Panc1 (cell line): ENCODE measurements at regions not wholly inside any gene's neighbourhood (a gene's known extent, or its start where the extent isn't known, plus 50 kb on each side); places are given as distances from the start of the nearest gene placed in this dataset.

Source experiments
- CTCF ChIP-seq: fragments of 450-650 bp; IDR thresholded peaks from 2 replicates; pipeline ENCODE4 v1.5.1; 2017; ENCODE audit warnings: mild to moderate bottlenecking
- POLR2AphosphoS5 ChIP-seq: IDR thresholded peaks from 2 replicates; pipeline ENCODE4 v1.6.1; 2012; ENCODE audit warnings: mild to moderate bottlenecking, low read depth, low read length, moderate library complexity
- REST ChIP-seq, 2 experiments: IDR thresholded peaks; 2 replicates each; pipeline ENCODE4 v1.6.1; 2011 to 2012; ENCODE audit warnings: low read depth in 2 of 2, control low read depth in 1 of 2, low read length in 1 of 2, mild to moderate bottlenecking in 1 of 2, moderate library complexity in 1 of 2; ENCODE audit not compliant: insufficient read depth in 1 of 2
- SIN3A ChIP-seq: IDR thresholded peaks from 2 replicates; pipeline ENCODE4 v1.6.1; 2012; ENCODE audit warnings: low read depth, mild to moderate bottlenecking, low read length, moderate library complexity, borderline replicate concordance; ENCODE audit not compliant: insufficient read depth
- TCF7L2 ChIP-seq: IDR thresholded peaks from 2 replicates; pipeline ENCODE4 v1.6.1; 2011; ENCODE audit warnings: mild to moderate bottlenecking, low read depth, low read length, inconsistent platforms

DNA sequence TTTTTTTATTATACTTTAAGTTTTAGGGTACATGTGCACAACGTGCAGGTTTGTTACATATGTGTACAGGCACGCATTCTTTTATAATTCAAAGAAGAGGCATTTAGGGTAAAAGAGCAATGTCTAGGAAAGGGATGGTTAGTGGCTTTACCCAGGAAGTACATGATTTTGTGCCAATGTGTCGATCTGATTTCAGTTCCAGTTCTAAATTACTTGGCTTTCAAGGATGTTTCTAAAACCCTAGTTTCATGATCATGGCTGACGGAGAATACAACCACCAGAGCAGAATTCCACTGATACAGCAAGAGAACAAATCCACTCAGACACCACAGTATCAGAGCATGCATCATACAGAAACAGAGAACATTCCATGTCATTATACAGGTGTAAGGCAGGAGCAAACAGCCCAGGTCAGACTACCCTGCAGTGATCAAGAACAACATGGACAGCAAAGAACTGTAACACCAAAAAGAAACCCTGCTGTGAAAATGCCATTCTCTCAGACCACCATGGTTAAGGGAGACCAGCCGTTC lies 116.7 kb upstream of the STK17B start:
- TF ChIP-seq CTCF (no peak), POLR2AphosphoS5 (no peak), REST (IDR thresholded peaks at IDR 0.05; ENCODE audit: insufficient read depth in 1 of 2, low read depth in 2 of 2, low read length in 1 of 2) (no peak), TCF7L2 (no peak), SIN3A (no peak)
